ENCODE measurements at regions not wholly inside any gene's neighbourhood (a gene's known extent, or its start where the extent isn't known, plus 50 kb on each side); places are given as distances from the start of the nearest gene placed in this dataset.

- Histone ChIP-seq H3K27me3 (ENCODE audit: control insufficient read depth in 1 of 2, insufficient read depth in 2 of 2, low read length in 2 of 2) (no peaks in the 10 kb centered on the region), H3K4me1 (ENCODE audit: insufficient read depth, low read length) (no peaks in the 10 kb centered on the region), H2AFZ (ENCODE audit: low read length) (no peak overlapping the region), H3K4me2 (ENCODE audit: low read depth, low read length) (no peak overlapping the region), H3K9me3 (ENCODE audit: low read length) (peaks cover 10% of the 10 kb centered on the region; the same call in 1 of the 2 replicates), H3K4me3 (replicated peaks in 1 of 3; ENCODE audit: insufficient read depth in 1 of 3, low read depth in 2 of 3, low read length in 3 of 3) (no peak overlapping the region), H3K27ac (ENCODE audit: extremely low read length, insufficient read depth, low read length) (no peak overlapping the region), H3K79me2 (ENCODE audit: insufficient read depth, low read length) (no peaks in the 10 kb centered on the region), H4K20me1 (ENCODE audit: insufficient read depth, low read length) (no peaks in the 10 kb centered on the region), H3K36me3 (replicated peaks in 1 of 2; ENCODE audit: control insufficient read depth in 1 of 2, insufficient read depth in 2 of 2, low read length in 2 of 2) (no peaks in the 10 kb centered on the region), H3K9ac (ENCODE audit: insufficient read depth, low read depth, low read length) (no peak overlapping the region)
- CTCF ChIA-PET (ENCODE audit: low intra/inter-chr PET ratio, low total read pairs), result no interaction called here
- no TSS peak for BruUV-seq (replicated peaks)
- DNase-seq (ENCODE audit: low spot score) (no peak), ATAC-seq (no peak), FAIRE-seq (no peak)
- POLR2A ChIA-PET, result no interaction called here
- no peak for TF ChIP-seq ZNF33A (CRISPR knock-in tag; IDR thresholded peaks at IDR 0.05; ENCODE audit: borderline replicate concordance)
- 3% methylated on average over 2 of the region's 2 CpGs for WGBS (ENCODE audit: low lambda C conversion rate)
- in situ Hi-C loops (cut with HindIII; ENCODE audit: extremely low pct_ligation_motif_present, low pct_unique_long_range_greater_than_20kb) (no loop called here), intact Hi-C loops (cut with micrococcal nuclease; ENCODE audit: unreplicated experiment) (no loop called here)
Observed at GRCh38 chr3:31027914-31028313, 133.5 kb upstream of the GADL1 start.

GRCh38 chr3:31028766-31029165 lies 134.3 kb upstream of the GADL1 start:
- H3K27me3 ChIP-seq (ENCODE audit: control insufficient read depth in 1 of 2, insufficient read depth in 2 of 2, low read length in 2 of 2), result no peaks in the 10 kb centered on the region
- H3K4me3 ChIP-seq (replicated peaks in 1 of 3; ENCODE audit: insufficient read depth in 1 of 3, low read depth in 2 of 3, low read length in 3 of 3), result no peak overlapping the region
- FAIRE-seq, result no peak
- H3K9me3 ChIP-seq (ENCODE audit: low read length), result peaks cover 10% of the 10 kb centered on the region; the same call in 1 of the 2 replicates
- TF ChIP-seq ZBTB8A (CRISPR knock-in tag; IDR thresholded peaks at IDR 0.05; ENCODE audit: borderline replicate concordance, low read depth) (no peak), ZNF652 (CRISPR knock-in tag; IDR thresholded peaks at IDR 0.05; ENCODE audit: borderline replicate concordance, low read depth) (no peak), MATR3 (CRISPR knock-in tag; IDR thresholded peaks at IDR 0.05) (no peak), REXO4 (CRISPR knock-in tag; IDR thresholded peaks at IDR 0.05; ENCODE audit: borderline replicate concordance) (no peak)
- in situ Hi-C loops (cut with HindIII; ENCODE audit: extremely low pct_ligation_motif_present, low pct_unique_long_range_greater_than_20kb) (no loop called here), intact Hi-C loops (cut with micrococcal nuclease; ENCODE audit: unreplicated experiment) (no loop called here)
- no peaks in the 10 kb centered on the region for H4K20me1 ChIP-seq (ENCODE audit: insufficient read depth, low read length)
- H3K9ac ChIP-seq (ENCODE audit: insufficient read depth, low read depth, low read length), result no peak overlapping the region
- no peak overlapping the region for H3K4me2 ChIP-seq (ENCODE audit: low read depth, low read length)
- BruUV-seq (replicated peaks), result no TSS peak
- no peaks in the 10 kb centered on the region for H3K4me1 ChIP-seq (ENCODE audit: insufficient read depth, low read length)
- no peak overlapping the region for H3K27ac ChIP-seq (ENCODE audit: extremely low read length, insufficient read depth, low read length)
- ChIA-PET CTCF (ENCODE audit: low intra/inter-chr PET ratio, low total read pairs) (no interaction called here), POLR2A (no interaction called here)
- 0% methylated on average over 1 of the region's 1 CpG for WGBS (ENCODE audit: low lambda C conversion rate)
- no peaks in the 10 kb centered on the region for H3K36me3 ChIP-seq (replicated peaks in 1 of 2; ENCODE audit: control insufficient read depth in 1 of 2, insufficient read depth in 2 of 2, low read length in 2 of 2)
- no peak for ATAC-seq
- H3K79me2 ChIP-seq (ENCODE audit: insufficient read depth, low read length), result no peaks in the 10 kb centered on the region
- H2AFZ ChIP-seq (ENCODE audit: low read length), result no peak overlapping the region
- no peak for DNase-seq (ENCODE audit: low spot score)

Measured in HepG2 (cell line).